H1 (cell line): ENCODE measurements at regions not wholly inside any gene's neighbourhood (a gene's known extent, or its start where the extent isn't known, plus 50 kb on each side); places are given as distances from the start of the nearest gene placed in this dataset.

Experiments used
- CTCF ChIA-PET: fragments of 300-600 bp; sonication (Branson Sonifier 250); formaldehyde crosslinking; loops from one replicate; lab custom pipeline; 2021; ENCODE audit not compliant: partially characterized antibody; lab: Charles Lee
- POLR2A ChIA-PET: fragments of 300-600 bp; sonication (Branson Sonifier 250); formaldehyde crosslinking; loops from one replicate; lab custom pipeline; 2021; ENCODE audit warnings: inconsistent platforms; ENCODE audit not compliant: partially characterized antibody; lab: Charles Lee
- DNase-seq, 2 experiments: peaks; one replicate each; pipeline versions ENCODE4 v3.0.0 to v3.0.0-alpha.2; 2010 to 2022; ENCODE audit warnings: low spot score in 2 of 2, low read depth in 1 of 2, mixed read lengths in 1 of 2
- FAIRE-seq: peaks from 2 replicates; lab custom pipeline; 2011; peaks lifted over from hg19 to GRCh38; lab: Jason Lieb, UNC
- H2AFZ ChIP-seq: 2 replicates; pipeline ENCODE4 v1.8.1; 2012; ENCODE audit warnings: low read length, inconsistent platforms
- H2AK5ac ChIP-seq: 2 replicates; pipeline ENCODE4 v1.6.1; 2013; ENCODE audit warnings: low read depth, low read length
- H2BK120ac ChIP-seq: replicated peaks from 2 replicates; pipeline ENCODE3; 2013; ENCODE audit warnings: low read depth, low read length, inconsistent platforms
- H2BK12ac ChIP-seq: 2 replicates; pipeline ENCODE4 v1.6.1; 2013; ENCODE audit warnings: low read depth, low read length
- H2BK15ac ChIP-seq: 2 replicates; pipeline ENCODE4 v1.6.1; 2013; ENCODE audit warnings: low read length
- H2BK20ac ChIP-seq: 2 replicates; pipeline ENCODE4 v1.6.1; 2013; ENCODE audit warnings: low read length
- H2BK5ac ChIP-seq: 2 replicates; pipeline ENCODE4 v1.6.1; 2013; ENCODE audit warnings: low read depth, low read length
- H3K14ac ChIP-seq: 2 replicates; pipeline ENCODE4 v1.6.1; 2013; ENCODE audit warnings: inconsistent platforms; ENCODE audit not compliant: insufficient read length
- H3K18ac ChIP-seq: 2 replicates; pipeline ENCODE4 v1.6.1; 2013; ENCODE audit warnings: low read length; ENCODE audit errors: extremely low read depth
- H3K23ac ChIP-seq: 2 replicates; pipeline ENCODE4 v1.6.1; 2013; ENCODE audit warnings: inconsistent platforms; ENCODE audit not compliant: insufficient read length
- H3K23me2 ChIP-seq: 2 replicates; pipeline ENCODE4 v1.6.1; 2013; ENCODE audit warnings: low read depth, low read length
- H3K27ac ChIP-seq: 2 replicates; pipeline ENCODE4 v1.6.1; 2011; ENCODE audit warnings: low read depth, low read length, inconsistent platforms
- H3K27me3 ChIP-seq, 4 experiments: replicated peaks in 1 of 4; 1 replicate in 1 of 4; 2 replicates in 3 of 4; pipeline versions ENCODE4 v1.6.1 to v1.8.1; 2011 to 2013; ENCODE audit warnings: low read length in 3 of 4, mild to moderate bottlenecking in 3 of 4, inconsistent platforms in 2 of 4, mixed read lengths in 2 of 4, moderate library complexity in 1 of 4; ENCODE audit not compliant: control insufficient read depth in 3 of 4, insufficient read depth in 3 of 4; ENCODE audit errors: extremely low read depth in 1 of 4
- H3K36me3 ChIP-seq, 4 experiments: 2 replicates each; pipeline versions ENCODE4 v1.6.1 to v1.8.1; 2011 to 2013; ENCODE audit warnings: mild to moderate bottlenecking in 4 of 4, low read length in 3 of 4, moderate library complexity in 2 of 4, control low read depth in 1 of 4, inconsistent platforms in 1 of 4; ENCODE audit not compliant: insufficient read depth in 4 of 4, control insufficient read depth in 2 of 4
- H3K4ac ChIP-seq: replicated peaks from 2 replicates; pipeline ENCODE3; 2013; ENCODE audit warnings: low read length, low read depth, mixed read lengths, inconsistent platforms; ENCODE audit not compliant: insufficient read length
- H3K4me1 ChIP-seq, 4 experiments: replicated peaks in 1 of 4; 1 replicate in 1 of 4; 2 replicates in 3 of 4; pipeline versions ENCODE4 v1.6.1 to v1.8.1; 2011 to 2013; ENCODE audit warnings: low read length in 3 of 4, inconsistent platforms in 2 of 4, mixed read lengths in 1 of 4; ENCODE audit not compliant: insufficient read depth in 4 of 4, control insufficient read depth in 3 of 4
- H3K4me2 ChIP-seq, 2 experiments: 2 replicates each; pipeline versions ENCODE4 v1.6.1 to v1.8.1; 2011 to 2013; ENCODE audit warnings: low read depth in 2 of 2, low read length in 2 of 2, control low read depth in 1 of 2, inconsistent platforms in 1 of 2, mild to moderate bottlenecking in 1 of 2; ENCODE audit not compliant: insufficient read depth in 1 of 2
- H3K4me3 ChIP-seq, 4 experiments: fragments of 200-600, 300-600 bp in 1 of 4; sonication (generic), shearing (Covaris generic), sonication (Bioruptor Twin) in 1 of 4; 2 replicates each; pipeline versions ENCODE4 v1.5.1 to v1.8.1; 2011 to 2016; ENCODE audit warnings: low read length in 4 of 4, low read depth in 3 of 4, control low read depth in 2 of 4, inconsistent platforms in 2 of 4, mild to moderate bottlenecking in 2 of 4, mixed read lengths in 1 of 4, moderate library complexity in 1 of 4; ENCODE audit not compliant: insufficient read depth in 2 of 4; ENCODE audit errors: extremely low read depth in 1 of 4
- H3K56ac ChIP-seq: replicated peaks from 2 replicates; pipeline ENCODE3; 2013; ENCODE audit warnings: low read depth, mild to moderate bottlenecking, mixed read lengths, low read length, inconsistent platforms; ENCODE audit not compliant: insufficient read length
- H3K79me1 ChIP-seq: 2 replicates; pipeline ENCODE4 v1.6.1; 2013; ENCODE audit warnings: low read depth, low read length, control low read depth
- H3K79me2 ChIP-seq, 2 experiments: 2 replicates each; pipeline versions ENCODE4 v1.6.1 to v1.8.1; 2012 to 2013; ENCODE audit warnings: low read length in 2 of 2, mild to moderate bottlenecking in 2 of 2, inconsistent platforms in 1 of 2; ENCODE audit not compliant: insufficient read depth in 2 of 2, control insufficient read depth in 1 of 2
- H3K9ac ChIP-seq, 4 experiments: replicated peaks in 1 of 4; 1 replicate in 1 of 4; 2 replicates in 3 of 4; pipeline versions ENCODE4 v1.6.1 to v1.8.1; 2011 to 2013; ENCODE audit warnings: low read depth in 3 of 4, low read length in 3 of 4, control low read depth in 2 of 4, mild to moderate bottlenecking in 2 of 4, moderate library complexity in 2 of 4, inconsistent platforms in 1 of 4; ENCODE audit errors: extremely low read depth in 1 of 4
- H3K9me3 ChIP-seq, 2 experiments: 2 replicates each; pipeline versions ENCODE4 v1.6.1 to v1.8.1; 2012 to 2013; ENCODE audit warnings: mild to moderate bottlenecking in 2 of 2, moderate library complexity in 2 of 2, control low read depth in 1 of 2, inconsistent platforms in 1 of 2, low read depth in 1 of 2, low read length in 1 of 2, mixed read lengths in 1 of 2; ENCODE audit not compliant: insufficient read depth in 2 of 2
- H4K20me1 ChIP-seq, 2 experiments: replicated peaks in 1 of 2; 2 replicates each; pipeline versions ENCODE3 to v1.8.1; 2011 to 2013; ENCODE audit warnings: inconsistent platforms in 2 of 2, low read length in 2 of 2, mild to moderate bottlenecking in 1 of 2; ENCODE audit not compliant: insufficient read depth in 2 of 2, control insufficient read depth in 1 of 2
- H4K5ac ChIP-seq: 2 replicates; pipeline ENCODE4 v1.6.1; 2013; ENCODE audit warnings: low read length, low read depth, mixed read lengths, inconsistent platforms; ENCODE audit not compliant: insufficient read length
- H4K8ac ChIP-seq: 2 replicates; pipeline ENCODE4 v1.8.0; 2013; ENCODE audit warnings: mild to moderate bottlenecking, moderate library complexity, low read length, inconsistent platforms; ENCODE audit not compliant: insufficient read depth; ENCODE audit errors: extremely low read depth
- H4K91ac ChIP-seq: replicated peaks from 2 replicates; pipeline ENCODE3; 2013; ENCODE audit warnings: low read length, mixed read lengths, inconsistent platforms; ENCODE audit not compliant: insufficient read length
- ATF3 ChIP-seq: IDR thresholded peaks from 2 replicates; pipeline ENCODE4 v1.6.1; 2011; ENCODE audit warnings: low read depth, mild to moderate bottlenecking, low read length; ENCODE audit not compliant: insufficient read depth
- BCL11A ChIP-seq, 2 experiments: IDR thresholded peaks; one replicate each; pipeline ENCODE4 v1.6.1; 2011; ENCODE audit warnings: low read depth in 2 of 2, low read length in 2 of 2, mild to moderate bottlenecking in 2 of 2
- CHD1 ChIP-seq: IDR thresholded peaks from 2 replicates; pipeline ENCODE4 v1.6.1; 2012; ENCODE audit warnings: low read depth, low read length, improper control_type of control experiment
- CREB1 ChIP-seq: IDR thresholded peaks from 2 replicates; pipeline ENCODE4 v1.6.1; 2012; ENCODE audit warnings: inconsistent platforms
- EGR1 ChIP-seq: IDR thresholded peaks from 2 replicates; pipeline ENCODE4 v1.6.1; 2011; ENCODE audit warnings: low read depth, low read length, borderline replicate concordance
- EP300 ChIP-seq, 2 experiments: IDR thresholded peaks; 1 replicate in 1 of 2; 2 replicates in 1 of 2; pipeline ENCODE4 v1.6.1; 2011 to 2012; ENCODE audit warnings: low read depth in 2 of 2, low read length in 2 of 2, mild to moderate bottlenecking in 2 of 2, borderline replicate concordance in 1 of 2, inconsistent platforms in 1 of 2, moderate library complexity in 1 of 2
- GABPA ChIP-seq: IDR thresholded peaks from 2 replicates; pipeline ENCODE4 v1.6.1; 2011; ENCODE audit warnings: mild to moderate bottlenecking, low read length, moderate library complexity, borderline replicate concordance; ENCODE audit not compliant: insufficient read depth
- RFX5 ChIP-seq: IDR thresholded peaks from 2 replicates; pipeline ENCODE4 v1.6.1; 2011; ENCODE audit warnings: low read depth, low read length, improper control_type of control experiment, borderline replicate concordance
- SP2 ChIP-seq: IDR thresholded peaks from 2 replicates; pipeline ENCODE4 v1.6.1; 2012; ENCODE audit warnings: mild to moderate bottlenecking, low read length, inconsistent platforms
- USF2 ChIP-seq: IDR thresholded peaks from 2 replicates; pipeline ENCODE4 v1.6.1; 2011; ENCODE audit warnings: low read length, improper control_type of control experiment
- WGBS, 2 experiments: shearing (Covaris generic) in 1 of 2; methylation state at CpG; one replicate each; pipeline versions ENCODE4 v1.1.6 to v1.1.7; 2013 to 2015; ENCODE audit warnings: low lambda C conversion rate in 2 of 2, mixed read lengths in 2 of 2, inconsistent platforms in 1 of 2, low coverage in 1 of 2, missing lambda C conversion rate in 1 of 2; ENCODE audit not compliant: insufficient replicate concordance in 2 of 2, insufficient coverage in 1 of 2, insufficient read length in 1 of 2; ENCODE audit errors: extremely low coverage in 1 of 2, missing lambda C conversion rate in 1 of 2; 5-methylcytosine and 5-hydroxymethylcytosine counted together

GRCh38 chr12:28780960-28781359 is 368.1 kb upstream of the FAR2 start:
- H3K9ac ChIP-seq = no peak overlapping the region
- H3K23me2 ChIP-seq = no peaks in the 10 kb centered on the region
- H3K27ac ChIP-seq = no peak overlapping the region
- H2BK15ac ChIP-seq = no peak overlapping the region
- no peak overlapping the region for H4K91ac ChIP-seq
- no peak overlapping the region for H3K14ac ChIP-seq
- H3K4me1 ChIP-seq = no peaks in the 10 kb centered on the region
- no peaks in the 10 kb centered on the region for H3K27me3 ChIP-seq
- no peak overlapping the region for H3K4me2 ChIP-seq
- CTCF ChIA-PET = interaction anchor here (0.6 to 1.2 kb wide), 2 partner anchors 11 to 542 kb away, joined by 4 to 5 read pairs; no protein-coding TSS in a partner anchor
- H2BK12ac ChIP-seq = no peak overlapping the region
- H4K5ac ChIP-seq = no peak overlapping the region
- no peak overlapping the region for H3K4ac ChIP-seq
- POLR2A ChIA-PET = no interaction called here
- H2AFZ ChIP-seq = 0 out of 2 replicates have a peak overlapping the region, but pooled peaks have one; percentile 4
- H3K4me3 ChIP-seq = no peak overlapping the region
- H2BK5ac ChIP-seq = no peak overlapping the region
- no peak overlapping the region for H3K18ac ChIP-seq
- H3K56ac ChIP-seq = no peak overlapping the region
- H4K20me1 ChIP-seq = no peaks in the 10 kb centered on the region
- H3K23ac ChIP-seq = no peak overlapping the region
- H2BK120ac ChIP-seq = no peak overlapping the region
- no peaks in the 10 kb centered on the region for H3K9me3 ChIP-seq
- no peak overlapping the region for H2AK5ac ChIP-seq
- no peaks in the 10 kb centered on the region for H3K79me1 ChIP-seq
- no peak overlapping the region for H2BK20ac ChIP-seq
- H3K36me3 ChIP-seq = no peaks in the 10 kb centered on the region
- WGBS, 2 experiments = 77% methylated on average over 5 of the region's 5 CpGs; no CpG with 5 or more reads in 1 of the 2 experiments
- no peak for DNase-seq
- H3K79me2 ChIP-seq = no peaks in the 10 kb centered on the region
- FAIRE-seq = no peak
- no peak overlapping the region for H4K8ac ChIP-seq
- TF ChIP-seq SP2 (no peak), RFX5 (no peak), ATF3 (no peak), CREB1 (no peak), USF2 (no peak), EGR1 (no peak), CHD1 (no peak), BCL11A (IDR thresholded peaks at IDR 0.05; ENCODE audit: low read depth in 2 of 2, low read length in 2 of 2) (no peak), GABPA (no peak), EP300 (IDR thresholded peaks at IDR 0.05; ENCODE audit: borderline replicate concordance in 1 of 2, low read depth in 2 of 2, low read length in 2 of 2) (no peak)
